CD4-positive, alpha-beta T cell (primary cell): ENCODE measurements at regions not wholly inside any gene's neighbourhood (a gene's known extent, or its start where the extent isn't known, plus 50 kb on each side); places are given as distances from the start of the nearest gene placed in this dataset.
"Not testable (repeated sequence)": the region's sequence is repeated elsewhere in the genome, so short reads cannot be mapped to it uniquely, and the experiment has no call there.

Experiments used
- ATAC-seq: fragments of 200-7000 bp; cut with Tn5 transposase; one replicate; pipeline ENCODE4 v1.10.0; 2022; ENCODE audit warnings: mild to moderate bottlenecking; ENCODE audit not compliant: poor library complexity
- CTCF ChIA-PET: fragments of 350-600 bp; sonication (Branson Sonifier 250); formaldehyde crosslinking; loops from one replicate; lab custom pipeline; 2021; ENCODE audit warnings: antibody characterized with exemption, inconsistent platforms; lab: Charles Lee
- POLR2A ChIA-PET: fragments of 350-600 bp; sonication (Branson Sonifier 250); formaldehyde crosslinking; loops from one replicate; lab custom pipeline; 2021; ENCODE audit warnings: antibody characterized with exemption, inconsistent platforms; lab: Charles Lee
- DNase-seq, 14 experiments: peaks; one replicate each; pipeline ENCODE4 v3.0.0-alpha.2; 2013 to 2020; ENCODE audit warnings: mixed read lengths in 2 of 14
- H3K27ac ChIP-seq, 2 donors: one replicate each; pipeline versions ENCODE4 v1.5.1 to v1.7.0; 2013; ENCODE audit warnings: low read length in 2 of 2, low read depth in 1 of 2, mild to moderate bottlenecking in 1 of 2
- H3K27me3 ChIP-seq, 2 experiments: 1 replicate in 1 of 2; 2 replicates in 1 of 2; pipeline versions ENCODE4 v1.6.1 to v1.7.0; 2013; ENCODE audit warnings: low read length in 2 of 2, control low read depth in 1 of 2, mild to moderate bottlenecking in 1 of 2, moderate library complexity in 1 of 2; ENCODE audit not compliant: insufficient read depth in 2 of 2, control insufficient read depth in 1 of 2
- H3K36me3 ChIP-seq: one replicate; pipeline ENCODE4 v1.6.1; 2013; ENCODE audit warnings: low read length, control low read depth; ENCODE audit not compliant: insufficient read depth
- H3K4me1 ChIP-seq: one replicate; pipeline ENCODE4 v1.6.1; 2013; ENCODE audit warnings: low read length, control low read depth; ENCODE audit not compliant: insufficient read depth
- H3K4me3 ChIP-seq: one replicate; pipeline ENCODE4 v1.5.1; 2013; ENCODE audit warnings: mild to moderate bottlenecking, low read length, moderate library complexity
- H3K9me3 ChIP-seq, 2 experiments: 1 replicate in 1 of 2; 2 replicates in 1 of 2; pipeline versions ENCODE4 v1.6.1 to v1.7.0; 2013; ENCODE audit warnings: low read length in 2 of 2, mild to moderate bottlenecking in 2 of 2, control low read depth in 1 of 2, moderate library complexity in 1 of 2; ENCODE audit not compliant: control insufficient read depth in 1 of 2, insufficient read depth in 1 of 2
- H3K27ac Mint-ChIP-seq: one replicate; pipeline ENCODE4 v1.8.0; 2020; ENCODE audit warnings: mixed read lengths
- H3K27me3 Mint-ChIP-seq: one replicate; pipeline ENCODE4 v1.8.0; 2021; ENCODE audit warnings: mixed read lengths
- H3K36me3 Mint-ChIP-seq: one replicate; pipeline ENCODE4 v1.8.0; 2021; ENCODE audit warnings: low read depth, mixed read lengths
- H3K4me1 Mint-ChIP-seq: one replicate; pipeline ENCODE4 v1.8.0; 2021; ENCODE audit warnings: low read depth, mixed read lengths
- H3K4me3 Mint-ChIP-seq: one replicate; pipeline ENCODE4 v1.8.0; 2020; ENCODE audit warnings: mild to moderate bottlenecking, mixed read lengths
- H3K9me3 Mint-ChIP-seq: one replicate; pipeline ENCODE4 v1.8.0; 2020; ENCODE audit warnings: mixed read lengths
- intact Hi-C, 2 experiments: fragments of 100-400 bp; cut with DNase I in 1 of 2; cut with micrococcal nuclease in 1 of 2; formaldehyde crosslinking; loops; one replicate each; pipeline versions ENCODE4 v1.15.1 to v1.9.0; 2023 to 2025; cut with DNase I, micrococcal nuclease
- TF ChIP-seq, protein P1 (sequence below): fragments of 200-600 bp; IDR thresholded peaks from one replicate; pipeline ENCODE4 v1.8.0; 2022; ENCODE audit warnings: antibody characterized with exemption, mild to moderate bottlenecking

DNA sequence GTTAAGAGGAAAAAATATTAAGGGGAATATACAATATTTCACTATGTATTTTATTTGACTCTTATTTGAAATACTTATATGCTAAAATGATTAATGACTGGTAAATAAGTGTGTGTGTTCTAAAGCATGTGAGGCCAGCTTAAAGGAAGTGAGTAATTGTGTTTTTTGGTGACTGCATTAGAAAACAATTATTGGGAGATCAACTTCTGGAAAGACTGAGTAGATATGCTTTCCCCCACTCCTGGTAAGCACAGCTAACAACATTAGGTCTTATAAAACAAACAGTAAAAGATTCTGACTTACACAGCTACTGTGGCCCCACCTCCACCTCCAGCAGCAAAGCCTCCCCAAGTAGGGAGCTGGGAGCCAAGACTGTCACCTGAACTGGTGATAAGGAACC lies 403.0 kb downstream of the SRGAP2C start:
- no peaks in the 10 kb centered on the region for H3K27me3 ChIP-seq
- H3K27me3 Mint-ChIP-seq, result no peaks in the 10 kb centered on the region
- DNase-seq, result no peak
- peaks cover 19% of the 10 kb centered on the region for H3K4me1 ChIP-seq
- no peak overlapping the region for H3K27ac ChIP-seq
- POLR2A ChIA-PET, result interaction anchor here (1.2 kb wide), 1 partner anchor 71 kb away, joined by 4 read pairs; no protein-coding TSS in a partner anchor
- no peak overlapping the region for H3K27ac Mint-ChIP-seq
- TF ChIP-seq, protein P1, sequence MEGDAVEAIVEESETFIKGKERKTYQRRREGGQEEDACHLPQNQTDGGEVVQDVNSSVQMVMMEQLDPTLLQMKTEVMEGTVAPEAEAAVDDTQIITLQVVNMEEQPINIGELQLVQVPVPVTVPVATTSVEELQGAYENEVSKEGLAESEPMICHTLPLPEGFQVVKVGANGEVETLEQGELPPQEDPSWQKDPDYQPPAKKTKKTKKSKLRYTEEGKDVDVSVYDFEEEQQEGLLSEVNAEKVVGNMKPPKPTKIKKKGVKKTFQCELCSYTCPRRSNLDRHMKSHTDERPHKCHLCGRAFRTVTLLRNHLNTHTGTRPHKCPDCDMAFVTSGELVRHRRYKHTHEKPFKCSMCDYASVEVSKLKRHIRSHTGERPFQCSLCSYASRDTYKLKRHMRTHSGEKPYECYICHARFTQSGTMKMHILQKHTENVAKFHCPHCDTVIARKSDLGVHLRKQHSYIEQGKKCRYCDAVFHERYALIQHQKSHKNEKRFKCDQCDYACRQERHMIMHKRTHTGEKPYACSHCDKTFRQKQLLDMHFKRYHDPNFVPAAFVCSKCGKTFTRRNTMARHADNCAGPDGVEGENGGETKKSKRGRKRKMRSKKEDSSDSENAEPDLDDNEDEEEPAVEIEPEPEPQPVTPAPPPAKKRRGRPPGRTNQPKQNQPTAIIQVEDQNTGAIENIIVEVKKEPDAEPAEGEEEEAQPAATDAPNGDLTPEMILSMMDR, result no peak
- no peaks in the 10 kb centered on the region for H3K36me3 ChIP-seq
- peaks cover 14% of the 10 kb centered on the region for H3K9me3 Mint-ChIP-seq
- no peak overlapping the region for H3K4me3 Mint-ChIP-seq
- H3K4me1 Mint-ChIP-seq, result peaks cover 37% of the 10 kb centered on the region
- intact Hi-C loops, result no loop called here
- H3K4me3 ChIP-seq, result no peak overlapping the region
- peaks cover 4 to 12% of the 10 kb centered on the region in 2 experiments for H3K9me3 ChIP-seq
- no peak for ATAC-seq
- CTCF ChIA-PET, result no interaction called here
- H3K36me3 Mint-ChIP-seq, result peaks cover 43% of the 10 kb centered on the region

DNA sequence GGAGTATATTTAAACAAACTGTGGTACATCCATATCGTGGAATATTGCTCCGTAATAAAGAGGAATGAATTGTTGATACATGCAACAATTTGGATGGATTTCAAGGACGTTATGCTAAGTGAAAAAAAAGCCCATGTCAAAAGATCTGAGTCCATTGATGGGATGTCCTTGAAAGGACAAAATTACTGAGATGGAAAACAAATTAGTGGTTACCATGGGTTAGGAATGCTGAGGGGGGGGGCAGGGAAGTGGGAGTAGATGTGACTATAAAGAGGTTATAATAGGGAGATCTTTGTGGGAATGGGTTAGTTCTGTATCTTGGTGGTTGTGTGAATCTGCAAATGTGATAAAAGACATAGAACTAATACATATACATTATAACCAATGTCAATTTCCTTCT lies 409.3 kb downstream of the SRGAP2C start:
- Histone ChIP-seq H3K36me3 (no peaks in the 10 kb centered on the region), H3K27me3 (no peaks in the 10 kb centered on the region), H3K4me1 (no peaks in the 10 kb centered on the region), H3K9me3 (no peaks in the 10 kb centered on the region), H3K4me3 (no peak overlapping the region), H3K27ac (no peak overlapping the region)
- H3K36me3 Mint-ChIP-seq, result peaks cover 16% of the 10 kb centered on the region
- DNase-seq (no peak), ATAC-seq (no peak)
- no peaks in the 10 kb centered on the region for H3K9me3 Mint-ChIP-seq
- peaks cover 20% of the 10 kb centered on the region for H3K4me1 Mint-ChIP-seq
- intact Hi-C loops, result loop anchor here (5.0 to 10.0 kb wide), 2 partner anchors 42 to 79 kb away; no protein-coding TSS in a partner anchor
- ChIA-PET CTCF (no interaction called here), POLR2A (no interaction called here)
- no peaks in the 10 kb centered on the region for H3K27me3 Mint-ChIP-seq
- no peak overlapping the region for H3K4me3 Mint-ChIP-seq
- TF ChIP-seq, protein P1, result no peak
- H3K27ac Mint-ChIP-seq, result no peak overlapping the region

DNA sequence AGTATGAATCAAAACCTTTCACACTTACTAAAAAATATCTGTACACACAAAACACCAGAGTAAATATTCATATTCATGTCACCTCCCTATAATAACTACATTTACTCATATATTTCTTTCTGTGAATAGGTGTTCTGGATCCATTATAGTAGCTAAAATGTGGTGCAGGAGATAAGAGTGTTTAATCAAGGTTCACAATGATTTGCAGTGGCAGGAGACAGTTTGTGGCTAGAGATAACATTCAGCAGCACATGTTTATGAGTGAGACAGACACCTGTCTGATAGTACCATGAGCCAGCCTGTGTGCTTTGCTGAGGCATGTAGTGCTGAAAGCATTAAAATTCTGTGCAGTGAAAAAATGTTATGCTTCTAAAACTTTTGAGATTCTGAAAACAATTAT lies 410.3 kb downstream of the SRGAP2C start:
- Histone ChIP-seq H3K4me3 (no peak overlapping the region), H3K36me3 (no peaks in the 10 kb centered on the region), H3K27me3 (no peaks in the 10 kb centered on the region), H3K4me1 (no peaks in the 10 kb centered on the region), H3K27ac (no peak overlapping the region), H3K9me3 (no peaks in the 10 kb centered on the region)
- no peak overlapping the region for H3K27ac Mint-ChIP-seq
- no peaks in the 10 kb centered on the region for H3K9me3 Mint-ChIP-seq
- intact Hi-C loops, result loop anchor here in 1 of 2 experiments (10.0 kb wide), 1 partner anchor 80 kb away; no protein-coding TSS in a partner anchor
- ChIA-PET CTCF (no interaction called here), POLR2A (no interaction called here)
- peaks cover 20% of the 10 kb centered on the region for H3K4me1 Mint-ChIP-seq
- H3K4me3 Mint-ChIP-seq, result no peak overlapping the region
- ATAC-seq, result no peak
- DNase-seq, result no peak
- H3K27me3 Mint-ChIP-seq, result no peaks in the 10 kb centered on the region
- TF ChIP-seq, protein P1, result no peak
- H3K36me3 Mint-ChIP-seq, result peaks cover 26% of the 10 kb centered on the region

DNA sequence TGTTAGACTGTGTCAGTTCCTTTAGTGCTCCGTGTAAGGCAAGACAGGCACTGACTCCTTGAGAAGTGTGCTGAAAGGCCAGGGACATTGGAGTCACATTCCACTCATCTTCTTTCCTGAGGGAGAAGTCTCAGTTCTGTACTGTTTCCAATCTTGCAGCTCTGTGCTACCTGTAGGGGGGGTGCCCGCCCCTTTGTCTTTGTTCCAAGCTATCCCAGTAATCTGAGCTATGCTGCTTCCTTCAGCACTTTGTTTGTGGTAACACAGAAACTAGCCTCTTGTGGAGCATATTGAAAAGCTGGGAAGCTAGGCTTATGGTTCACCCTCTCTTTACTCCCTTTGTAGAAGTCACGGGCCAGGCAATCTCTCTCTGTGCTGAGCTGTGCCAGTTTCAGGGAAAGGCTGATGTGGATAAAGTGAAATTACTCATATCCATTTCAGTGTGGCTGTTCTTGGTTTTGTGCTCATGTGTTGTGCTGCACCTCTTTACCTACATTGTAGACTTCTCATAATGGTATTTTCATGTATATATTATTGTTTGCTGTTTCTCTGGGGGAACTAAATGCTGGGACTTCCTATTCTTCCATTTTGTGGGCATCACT lies 420.2 kb downstream of the SRGAP2C start:
- POLR2A ChIA-PET, H3K36me3 ChIP-seq, H3K27me3 ChIP-seq, ATAC-seq, intact Hi-C loops, H3K27ac Mint-ChIP-seq, H3K27me3 Mint-ChIP-seq, H3K4me1 ChIP-seq, H3K4me1 Mint-ChIP-seq, H3K27ac ChIP-seq, CTCF ChIA-PET, DNase-seq, H3K9me3 ChIP-seq, H3K4me3 Mint-ChIP-seq, H3K4me3 ChIP-seq: not testable (repeated sequence)
- peaks cover 10% of the 10 kb centered on the region for H3K9me3 Mint-ChIP-seq
- H3K36me3 Mint-ChIP-seq, result peaks cover 45% of the 10 kb centered on the region

DNA sequence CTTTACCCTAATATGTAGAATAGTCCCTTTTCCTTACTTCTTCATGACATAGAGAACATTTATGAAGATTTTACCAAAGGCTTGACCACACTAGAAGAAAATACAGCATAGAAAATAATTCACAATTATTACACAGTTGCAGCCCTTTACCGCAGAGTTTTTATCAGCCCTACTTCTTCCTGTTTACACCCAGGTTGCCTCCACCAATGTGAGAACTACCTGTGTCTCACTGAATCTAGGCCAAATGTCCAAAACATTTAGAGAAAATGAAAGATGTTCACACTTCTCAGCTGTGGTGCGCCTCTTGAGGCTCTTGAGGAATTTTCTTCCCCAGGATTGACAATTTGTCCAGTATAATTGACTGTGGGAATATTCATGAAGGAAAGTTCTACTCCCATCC lies 422.7 kb downstream of the SRGAP2C start:
- H3K9me3 Mint-ChIP-seq, H3K27ac ChIP-seq, H3K4me1 ChIP-seq, H3K4me1 Mint-ChIP-seq, H3K36me3 ChIP-seq, H3K27ac Mint-ChIP-seq, intact Hi-C loops, H3K9me3 ChIP-seq, H3K27me3 Mint-ChIP-seq, H3K4me3 Mint-ChIP-seq, POLR2A ChIA-PET, H3K27me3 ChIP-seq, CTCF ChIA-PET, H3K4me3 ChIP-seq: not testable (repeated sequence)
- H3K36me3 Mint-ChIP-seq, result peaks cover 20% of the 10 kb centered on the region
- DNase-seq, result peak in 1 of 14 experiments; percentile 1
- ATAC-seq, result peak; percentile 24
